ENCODE measurements at regions not wholly inside any gene's neighbourhood (a gene's known extent, or its start where the extent isn't known, plus 50 kb on each side); places are given as distances from the start of the nearest gene placed in this dataset.
"Not testable (repeated sequence)": the region's sequence is repeated elsewhere in the genome, so short reads cannot be mapped to it uniquely, and the experiment has no call there.

DNA sequence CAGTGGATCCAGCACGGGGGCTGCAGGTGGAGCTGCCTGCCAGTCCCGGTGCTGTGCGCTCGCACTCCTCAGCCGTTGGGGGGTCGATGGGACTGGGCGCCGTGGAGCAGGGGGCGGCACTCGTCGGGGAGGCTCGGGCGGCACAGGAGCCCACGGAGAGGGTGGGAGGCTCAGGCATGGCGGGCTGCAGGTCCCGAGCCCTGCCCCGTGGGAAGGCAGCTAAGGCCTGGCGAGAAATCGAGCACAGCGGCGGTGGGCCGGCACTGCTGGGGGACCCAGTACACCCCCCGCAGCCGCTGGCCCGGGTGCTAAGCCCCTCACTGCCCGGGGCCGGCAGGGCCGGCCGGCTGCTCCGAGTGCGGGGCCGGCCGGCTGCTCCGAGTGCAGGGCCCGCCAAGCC lies 52.3 kb upstream of the MARK1 start:
- H3K9me3 Mint-ChIP-seq (ENCODE audit: unreplicated experiment); H3K27ac Mint-ChIP-seq (ENCODE audit: unreplicated experiment); DNase-seq (ENCODE audit: extremely low spot score, unreplicated experiment); H3K4me3 Mint-ChIP-seq (ENCODE audit: unreplicated experiment); H3K4me1 Mint-ChIP-seq (ENCODE audit: unreplicated experiment); H3K27me3 Mint-ChIP-seq (ENCODE audit: unreplicated experiment); H3K36me3 Mint-ChIP-seq (ENCODE audit: unreplicated experiment): not testable (repeated sequence)

DNA sequence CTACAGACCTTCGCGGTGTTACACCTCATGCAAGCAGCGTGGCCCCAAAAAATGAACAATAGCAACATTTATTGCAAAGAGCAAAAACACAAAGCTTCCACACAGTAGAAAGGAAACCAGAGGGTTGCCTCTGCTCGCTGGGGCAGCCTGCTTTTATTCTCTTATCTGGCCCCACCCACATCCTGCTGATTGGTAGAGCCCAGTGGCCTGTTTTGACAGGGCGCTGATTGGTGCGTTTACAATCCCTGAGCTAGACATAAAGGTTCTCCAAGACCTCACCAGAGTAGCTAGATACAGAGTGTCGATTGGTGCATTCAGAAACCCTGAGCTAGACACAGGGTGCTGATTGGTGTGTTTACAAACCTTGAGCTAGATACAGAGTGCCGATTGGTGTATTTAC lies 52.8 kb upstream of the MARK1 start:
- not testable (repeated sequence) for H3K4me3 Mint-ChIP-seq (ENCODE audit: unreplicated experiment); H3K4me1 Mint-ChIP-seq (ENCODE audit: unreplicated experiment); DNase-seq (ENCODE audit: extremely low spot score, unreplicated experiment); H3K9me3 Mint-ChIP-seq (ENCODE audit: unreplicated experiment); H3K27me3 Mint-ChIP-seq (ENCODE audit: unreplicated experiment); H3K36me3 Mint-ChIP-seq (ENCODE audit: unreplicated experiment); H3K27ac Mint-ChIP-seq (ENCODE audit: unreplicated experiment)

GRCh38 chr1:220473440-220473839 lies 54.5 kb upstream of the MARK1 start:
- Mint-ChIP-seq H3K36me3 (ENCODE audit: unreplicated experiment) (no peaks in the 10 kb centered on the region), H3K4me3 (ENCODE audit: unreplicated experiment) (no peak overlapping the region), H3K9me3 (ENCODE audit: unreplicated experiment) (no peaks in the 10 kb centered on the region), H3K27ac (ENCODE audit: unreplicated experiment) (no peak overlapping the region), H3K27me3 (ENCODE audit: unreplicated experiment) (peaks cover 2% of the 10 kb centered on the region), H3K4me1 (ENCODE audit: unreplicated experiment) (no peaks in the 10 kb centered on the region)
- DNase-seq (ENCODE audit: extremely low spot score, unreplicated experiment): no peak
- TF ChIP-seq, protein P1, sequence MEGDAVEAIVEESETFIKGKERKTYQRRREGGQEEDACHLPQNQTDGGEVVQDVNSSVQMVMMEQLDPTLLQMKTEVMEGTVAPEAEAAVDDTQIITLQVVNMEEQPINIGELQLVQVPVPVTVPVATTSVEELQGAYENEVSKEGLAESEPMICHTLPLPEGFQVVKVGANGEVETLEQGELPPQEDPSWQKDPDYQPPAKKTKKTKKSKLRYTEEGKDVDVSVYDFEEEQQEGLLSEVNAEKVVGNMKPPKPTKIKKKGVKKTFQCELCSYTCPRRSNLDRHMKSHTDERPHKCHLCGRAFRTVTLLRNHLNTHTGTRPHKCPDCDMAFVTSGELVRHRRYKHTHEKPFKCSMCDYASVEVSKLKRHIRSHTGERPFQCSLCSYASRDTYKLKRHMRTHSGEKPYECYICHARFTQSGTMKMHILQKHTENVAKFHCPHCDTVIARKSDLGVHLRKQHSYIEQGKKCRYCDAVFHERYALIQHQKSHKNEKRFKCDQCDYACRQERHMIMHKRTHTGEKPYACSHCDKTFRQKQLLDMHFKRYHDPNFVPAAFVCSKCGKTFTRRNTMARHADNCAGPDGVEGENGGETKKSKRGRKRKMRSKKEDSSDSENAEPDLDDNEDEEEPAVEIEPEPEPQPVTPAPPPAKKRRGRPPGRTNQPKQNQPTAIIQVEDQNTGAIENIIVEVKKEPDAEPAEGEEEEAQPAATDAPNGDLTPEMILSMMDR (IDR thresholded peaks at IDR 0.05): no peak

DNA sequence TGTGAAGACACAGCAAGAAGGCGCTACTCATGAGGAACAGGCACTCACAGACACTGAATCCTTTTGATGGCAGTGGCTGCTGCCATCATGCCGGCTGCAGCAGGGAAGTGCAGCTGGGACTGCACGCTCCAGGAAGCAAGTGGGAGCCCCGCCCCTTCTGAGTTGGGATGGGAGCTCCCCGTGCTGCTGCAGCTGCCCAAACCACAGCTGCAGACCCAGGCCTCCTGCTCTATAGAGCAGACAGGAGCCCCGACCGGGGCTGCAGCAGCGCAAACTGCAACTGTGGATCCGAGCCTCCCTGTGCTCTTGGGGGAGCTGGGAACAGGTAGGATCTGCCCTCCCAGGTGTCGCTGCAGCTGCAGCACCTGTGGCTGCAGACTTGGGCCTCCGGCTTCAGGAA lies 65.2 kb upstream of the MARK1 start:
- TF ChIP-seq, protein P1 (IDR thresholded peaks at IDR 0.05): peak; percentile 13
- Mint-ChIP-seq H3K36me3 (ENCODE audit: unreplicated experiment) (no peaks in the 10 kb centered on the region), H3K9me3 (ENCODE audit: unreplicated experiment) (peaks cover 6% of the 10 kb centered on the region), H3K4me1 (ENCODE audit: unreplicated experiment) (no peaks in the 10 kb centered on the region), H3K4me3 (ENCODE audit: unreplicated experiment) (no peak overlapping the region), H3K27me3 (ENCODE audit: unreplicated experiment) (no peaks in the 10 kb centered on the region), H3K27ac (ENCODE audit: unreplicated experiment) (no peak overlapping the region)
- no peak for DNase-seq (ENCODE audit: extremely low spot score, unreplicated experiment)

DNA sequence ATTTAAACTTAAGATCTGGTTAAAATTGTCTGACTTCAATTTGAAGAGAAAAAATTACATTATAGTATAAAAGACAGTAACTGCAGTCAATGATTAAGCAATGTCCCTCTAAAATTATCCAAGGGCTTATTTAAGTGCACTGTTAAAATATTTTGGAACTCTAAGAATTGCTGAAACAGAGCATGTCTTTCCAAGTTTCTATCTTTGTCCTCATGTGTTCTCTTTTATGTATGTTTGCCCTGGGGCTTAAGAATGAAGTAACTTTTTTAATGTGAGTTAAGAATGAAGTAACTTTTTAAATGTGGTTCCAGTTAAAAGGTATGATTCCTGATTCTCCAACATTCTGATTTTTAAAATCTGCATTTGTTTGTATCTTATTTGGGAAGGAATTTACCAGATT lies 69.0 kb upstream of the MARK1 start:
- Mint-ChIP-seq H3K4me1 (ENCODE audit: unreplicated experiment) (no peaks in the 10 kb centered on the region), H3K27ac (ENCODE audit: unreplicated experiment) (no peak overlapping the region), H3K36me3 (ENCODE audit: unreplicated experiment) (no peaks in the 10 kb centered on the region), H3K4me3 (ENCODE audit: unreplicated experiment) (no peak overlapping the region), H3K9me3 (ENCODE audit: unreplicated experiment) (no peaks in the 10 kb centered on the region), H3K27me3 (ENCODE audit: unreplicated experiment) (no peaks in the 10 kb centered on the region)
- no peak for DNase-seq (ENCODE audit: extremely low spot score, unreplicated experiment)
- TF ChIP-seq, protein P1 (IDR thresholded peaks at IDR 0.05): no peak

DNA sequence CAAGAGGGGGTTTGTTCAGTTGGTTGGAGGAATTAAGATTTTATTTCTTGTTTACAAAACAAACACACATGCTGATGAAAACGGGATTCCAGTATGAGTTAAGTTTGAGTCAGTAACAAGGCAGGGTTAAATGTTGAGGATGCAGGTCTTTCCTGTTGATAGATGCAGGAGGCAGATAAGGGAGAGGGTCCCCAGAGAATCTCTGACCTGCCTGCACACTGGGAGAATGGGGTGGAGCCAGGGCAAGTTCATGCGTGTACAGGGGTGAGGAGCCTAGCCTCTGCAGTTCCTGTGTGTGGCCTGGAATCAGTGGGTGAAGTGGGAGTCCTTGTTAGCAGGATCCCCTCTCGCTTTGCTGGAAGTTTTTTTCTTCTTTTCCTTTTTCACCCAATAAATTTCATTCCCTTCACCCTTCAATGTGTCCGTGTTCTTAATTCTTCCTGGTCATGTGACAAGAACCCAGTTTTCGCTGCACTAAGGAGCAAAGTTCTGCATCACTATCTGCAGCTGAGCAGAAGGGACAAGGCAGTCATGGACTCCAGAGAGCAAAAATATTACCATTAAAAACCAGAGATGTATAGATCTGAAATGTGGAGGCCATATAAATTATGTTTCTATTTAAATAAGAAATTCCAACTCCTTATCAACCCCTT lies 69.9 kb upstream of the MARK1 start:
- no peaks in the 10 kb centered on the region for H3K4me1 Mint-ChIP-seq (ENCODE audit: unreplicated experiment)
- H3K9me3 Mint-ChIP-seq (ENCODE audit: unreplicated experiment): no peaks in the 10 kb centered on the region
- peaks cover 3% of the 10 kb centered on the region for H3K27me3 Mint-ChIP-seq (ENCODE audit: unreplicated experiment)
- no peak overlapping the region for H3K4me3 Mint-ChIP-seq (ENCODE audit: unreplicated experiment)
- TF ChIP-seq, protein P1 (IDR thresholded peaks at IDR 0.05): no peak
- H3K27ac Mint-ChIP-seq (ENCODE audit: unreplicated experiment): no peak overlapping the region
- no peak for DNase-seq (ENCODE audit: extremely low spot score, unreplicated experiment)
- H3K36me3 Mint-ChIP-seq (ENCODE audit: unreplicated experiment): no peaks in the 10 kb centered on the region
